Daoy (cell line): ENCODE measurements at regions not wholly inside any gene's neighbourhood (a gene's known extent, or its start where the extent isn't known, plus 50 kb on each side); places are given as distances from the start of the nearest gene placed in this dataset.
"Not testable (repeated sequence)": the region's sequence is repeated elsewhere in the genome, so short reads cannot be mapped to it uniquely, and the experiment has no call there.

Experiments used
- DNase-seq: peaks from one replicate; pipeline ENCODE4 v3.0.0-alpha.2; 2015; ENCODE audit warnings: low read depth

DNA sequence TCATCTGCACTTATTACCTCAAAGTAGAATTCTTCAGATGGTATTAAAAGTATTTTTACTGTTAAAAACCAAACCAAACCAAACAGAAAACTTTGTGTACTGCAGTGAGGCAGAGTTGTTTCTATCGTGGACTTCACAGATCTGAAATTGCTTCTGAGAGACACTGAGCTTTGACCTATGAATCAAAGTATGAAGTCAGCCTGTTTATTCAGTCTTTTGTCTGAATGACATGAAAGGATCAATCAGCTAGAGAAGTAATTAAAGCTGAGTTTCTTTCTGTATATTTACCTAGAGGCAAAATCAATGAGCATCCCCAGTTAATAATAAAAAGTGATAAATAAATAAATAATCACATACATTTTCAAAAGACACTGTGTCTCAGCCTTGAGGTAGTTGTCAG is 2121.0 kb downstream of the PCDH7 start:
- no peak for DNase-seq

DNA sequence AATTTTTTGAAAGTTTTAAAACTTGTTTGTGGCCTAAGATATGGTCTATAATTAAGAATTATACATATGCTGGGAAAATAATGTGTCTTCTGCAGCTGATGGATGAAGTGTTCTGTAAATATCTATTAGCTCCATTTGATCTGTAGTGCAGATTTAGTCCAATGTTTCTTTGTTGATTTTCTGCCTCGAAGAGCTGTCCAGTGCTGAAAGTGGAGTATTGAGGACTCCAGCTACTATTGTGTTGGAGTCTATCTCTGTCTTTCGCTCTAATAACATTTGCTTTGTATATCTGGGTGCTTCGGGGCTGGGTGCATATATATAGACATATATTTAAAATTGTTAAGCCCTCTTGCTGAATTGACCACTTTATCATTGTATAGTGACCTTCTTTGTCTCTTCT is 2127.3 kb downstream of the PCDH7 start:
- no peak for DNase-seq

DNA sequence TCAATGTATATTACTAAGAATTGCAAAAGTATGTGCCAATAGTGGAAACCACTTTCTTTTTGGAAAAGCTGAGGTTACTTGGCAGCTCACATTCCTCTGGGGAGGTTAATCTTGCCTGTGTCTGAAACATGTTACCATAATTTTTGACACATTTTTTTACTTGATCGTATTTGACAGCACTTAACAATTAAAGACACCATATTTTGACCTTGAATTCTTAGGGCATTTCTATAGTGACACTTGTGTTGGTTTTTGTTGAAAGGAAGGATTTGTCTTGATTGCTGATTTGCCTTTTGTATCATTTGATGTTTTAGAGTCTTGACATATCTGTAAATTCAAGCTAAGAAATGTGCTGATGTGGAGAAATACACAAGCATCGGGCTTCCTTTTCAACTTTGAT is 2135.5 kb downstream of the PCDH7 start:
- no peak for DNase-seq

DNA sequence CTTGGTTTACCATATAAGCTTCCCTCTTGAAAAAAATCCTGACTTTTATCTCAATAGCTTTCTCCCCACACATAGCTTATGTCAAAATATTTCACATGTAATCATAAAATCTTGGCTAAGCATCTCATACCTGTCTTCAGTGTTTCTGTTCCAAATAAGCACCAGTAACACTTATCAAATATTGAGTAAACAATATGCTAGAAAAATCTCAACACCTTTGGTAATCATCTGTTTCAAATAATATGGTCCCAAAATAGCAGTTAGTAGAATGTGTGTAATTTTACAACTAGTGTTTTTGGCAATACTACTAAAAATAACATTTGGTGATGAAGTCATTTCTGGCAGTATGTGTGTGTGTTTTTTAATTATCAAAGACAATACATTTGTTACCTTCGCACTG is 2138.2 kb downstream of the PCDH7 start:
- DNase-seq, result no peak

DNA sequence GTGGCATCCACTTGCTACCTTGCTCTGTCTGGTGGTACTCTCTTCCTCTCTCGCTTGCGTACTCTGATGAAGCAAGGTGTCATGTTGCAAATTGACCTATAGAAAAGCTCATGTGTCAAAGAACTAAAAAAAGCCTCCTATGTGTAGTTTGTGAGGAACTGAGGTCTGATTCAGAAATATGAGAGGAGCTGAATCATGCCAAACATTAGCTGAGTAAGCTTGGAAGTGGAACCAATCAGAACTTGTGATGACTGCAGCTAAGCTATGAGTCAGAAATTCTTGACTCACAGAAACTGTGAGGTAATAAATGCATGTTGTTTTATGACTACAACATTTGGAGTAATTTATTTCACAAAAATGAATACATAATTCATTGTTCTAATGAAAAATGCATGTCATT is 2138.8 kb downstream of the PCDH7 start:
- no peak for DNase-seq

DNA sequence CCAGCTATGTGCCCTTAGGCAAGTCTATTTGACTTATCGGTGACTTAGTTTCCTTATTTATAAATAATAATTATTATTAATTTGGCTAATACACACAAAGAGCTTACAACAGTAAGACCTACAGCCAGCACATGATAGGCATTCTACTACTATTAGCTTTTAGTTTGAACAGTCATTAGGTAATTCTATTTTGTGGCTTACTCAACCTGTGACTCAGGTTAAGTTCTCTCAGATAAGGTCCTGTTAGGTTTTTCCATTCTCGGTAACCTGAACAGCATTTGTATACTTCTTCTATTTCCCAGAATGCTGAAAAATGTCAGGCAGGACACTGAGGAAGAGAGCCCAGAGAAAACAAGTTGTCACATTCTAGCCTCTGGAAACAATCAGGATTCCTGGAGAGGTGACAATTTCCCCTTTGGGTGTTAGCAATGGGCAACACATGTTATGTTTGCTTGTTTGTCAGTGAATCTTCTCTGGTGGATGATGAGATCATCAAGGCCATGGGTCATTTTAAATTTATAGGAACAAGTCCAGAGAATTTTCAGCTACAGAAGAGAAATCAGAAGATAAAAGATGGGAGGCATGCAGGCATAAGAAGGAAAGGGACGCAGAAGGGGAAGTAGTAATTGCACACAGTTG is 2144.7 kb downstream of the PCDH7 start:
- DNase-seq, result no peak

DNA sequence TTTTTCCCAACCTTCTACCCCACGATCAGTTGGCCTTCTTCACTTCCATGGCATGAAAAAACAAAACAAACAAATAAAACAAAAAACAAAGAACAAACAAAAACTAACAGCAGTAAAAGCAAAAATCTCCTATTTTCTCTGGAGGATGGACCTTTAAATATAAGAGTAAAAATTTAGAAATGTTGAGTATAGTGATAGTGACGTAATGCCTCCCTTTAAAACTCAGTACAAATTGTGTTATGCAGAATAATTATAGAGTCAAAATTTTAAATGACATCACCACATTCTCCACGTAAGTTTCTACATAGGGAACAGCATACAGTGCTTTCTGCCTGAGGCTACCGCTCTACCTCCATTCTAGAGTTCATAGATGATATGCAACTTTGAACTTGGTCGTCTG is 2156.4 kb downstream of the PCDH7 start:
- no peak for DNase-seq

DNA sequence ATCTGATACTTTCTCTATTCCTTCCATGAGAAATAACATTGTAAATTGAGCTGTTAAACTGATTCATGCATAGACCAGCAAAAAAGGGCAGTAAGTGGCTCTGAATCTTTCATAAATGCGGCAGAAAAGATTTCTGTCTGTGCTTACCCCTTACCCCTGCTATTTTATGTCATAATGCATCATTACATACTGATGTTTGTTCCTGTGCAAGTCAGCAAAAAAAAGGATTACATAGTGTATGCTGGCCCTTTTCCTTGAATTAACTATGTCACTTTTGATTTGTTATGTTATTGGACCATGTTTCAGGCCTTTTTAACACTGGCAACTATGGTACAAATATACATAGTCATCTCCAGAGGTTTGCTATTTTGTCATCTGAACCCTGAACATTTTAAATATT is 2159.7 kb downstream of the PCDH7 start:
- DNase-seq, result no peak

DNA sequence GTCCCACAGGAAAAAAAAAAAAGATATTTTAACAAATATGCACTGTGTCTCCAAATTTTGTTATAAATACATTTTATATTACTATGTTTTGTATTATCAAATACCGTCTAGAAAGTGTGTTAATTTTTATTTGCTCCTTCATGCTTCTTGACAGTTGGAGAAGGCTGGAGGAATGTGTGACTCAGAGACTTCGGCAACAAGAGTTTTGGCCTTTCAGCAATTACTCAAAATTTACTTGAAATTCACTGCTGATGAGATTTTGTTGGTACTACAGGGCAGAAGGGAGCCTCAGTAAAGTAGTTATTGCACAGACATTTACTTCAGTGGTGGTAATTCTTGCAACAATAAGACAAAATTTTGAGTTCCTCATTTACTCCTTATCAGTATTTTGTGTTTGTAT is 2164.0 kb downstream of the PCDH7 start:
- no peak for DNase-seq

DNA sequence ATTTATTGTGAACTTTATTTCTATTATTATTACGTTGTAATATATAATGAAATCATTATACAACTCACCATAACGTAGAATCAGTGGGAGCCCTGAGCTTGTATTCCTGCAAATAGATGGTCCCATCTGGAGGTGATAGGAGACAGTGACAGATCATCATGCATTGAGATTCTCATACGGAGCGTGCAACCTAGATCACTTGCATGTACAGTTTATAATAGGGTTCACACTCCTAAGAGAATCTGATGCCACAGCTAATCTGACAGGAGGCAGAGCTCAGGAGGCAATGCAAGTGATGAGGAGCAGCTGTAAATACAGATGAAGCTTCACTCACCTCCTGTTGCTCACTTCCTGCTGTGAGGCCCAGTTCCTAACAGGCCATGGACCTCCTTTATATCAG is 2170.2 kb downstream of the PCDH7 start:
- no peak for DNase-seq

DNA sequence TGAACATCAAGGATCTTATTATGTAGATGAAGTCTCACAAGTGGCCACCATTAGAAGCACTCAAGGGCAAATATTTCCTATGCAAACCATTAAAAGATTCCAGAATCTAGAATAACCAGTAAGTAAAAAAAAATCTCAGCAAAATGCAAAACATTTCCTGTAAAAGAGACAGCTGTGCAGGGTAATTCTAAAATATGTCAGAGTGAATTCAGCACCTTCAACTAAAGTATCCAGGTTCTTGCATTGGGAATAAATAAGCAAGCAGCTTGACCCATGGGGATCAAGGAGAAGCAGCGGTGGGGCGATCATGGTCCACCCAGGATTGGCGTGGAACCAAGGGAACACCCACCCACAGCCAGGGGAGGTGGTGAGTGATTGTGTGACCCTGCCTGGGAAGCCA is 2188.9 kb downstream of the PCDH7 start:
- no peak for DNase-seq

DNA sequence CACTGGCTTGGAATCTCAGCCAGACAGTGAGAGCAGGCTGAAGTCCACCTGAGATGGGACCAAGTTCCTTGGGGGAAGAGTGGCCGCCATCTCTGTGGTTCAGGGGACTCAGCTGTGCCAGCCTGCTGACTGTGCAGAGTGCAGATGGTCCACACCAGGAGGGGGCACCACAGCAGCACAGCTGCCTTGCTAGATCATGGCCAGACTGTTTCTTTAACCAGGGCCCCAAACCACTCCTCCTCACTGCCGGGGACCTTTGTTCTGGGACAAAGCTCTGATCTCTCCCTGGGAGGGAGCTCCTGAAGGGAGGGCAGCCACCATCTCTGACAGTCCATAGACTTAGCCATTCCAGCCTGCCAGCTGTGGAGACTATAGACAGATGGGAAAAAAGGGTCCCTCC is 2189.6 kb downstream of the PCDH7 start:
- no peak for DNase-seq

DNA sequence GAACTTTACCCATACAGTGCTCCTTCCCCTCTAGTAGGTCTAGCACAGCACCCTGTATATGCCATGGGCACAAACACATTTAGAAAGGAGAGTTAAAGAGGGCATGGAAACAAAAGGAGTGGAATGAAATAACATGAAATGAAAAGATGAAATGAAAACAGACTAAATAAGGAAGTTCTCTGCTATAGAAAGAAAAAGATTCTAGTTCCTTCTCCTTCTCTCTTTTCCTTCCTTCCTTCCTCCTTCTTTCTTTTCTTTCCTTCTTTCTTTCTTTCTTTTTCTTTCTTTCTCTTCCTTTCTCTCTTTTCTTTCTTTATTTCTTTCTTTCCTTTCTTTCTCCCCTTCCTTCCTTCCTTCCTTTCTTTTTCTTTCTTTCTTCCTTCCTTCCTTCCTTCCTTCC is 2197.4 kb downstream of the PCDH7 start:
- DNase-seq, result no peak

DNA sequence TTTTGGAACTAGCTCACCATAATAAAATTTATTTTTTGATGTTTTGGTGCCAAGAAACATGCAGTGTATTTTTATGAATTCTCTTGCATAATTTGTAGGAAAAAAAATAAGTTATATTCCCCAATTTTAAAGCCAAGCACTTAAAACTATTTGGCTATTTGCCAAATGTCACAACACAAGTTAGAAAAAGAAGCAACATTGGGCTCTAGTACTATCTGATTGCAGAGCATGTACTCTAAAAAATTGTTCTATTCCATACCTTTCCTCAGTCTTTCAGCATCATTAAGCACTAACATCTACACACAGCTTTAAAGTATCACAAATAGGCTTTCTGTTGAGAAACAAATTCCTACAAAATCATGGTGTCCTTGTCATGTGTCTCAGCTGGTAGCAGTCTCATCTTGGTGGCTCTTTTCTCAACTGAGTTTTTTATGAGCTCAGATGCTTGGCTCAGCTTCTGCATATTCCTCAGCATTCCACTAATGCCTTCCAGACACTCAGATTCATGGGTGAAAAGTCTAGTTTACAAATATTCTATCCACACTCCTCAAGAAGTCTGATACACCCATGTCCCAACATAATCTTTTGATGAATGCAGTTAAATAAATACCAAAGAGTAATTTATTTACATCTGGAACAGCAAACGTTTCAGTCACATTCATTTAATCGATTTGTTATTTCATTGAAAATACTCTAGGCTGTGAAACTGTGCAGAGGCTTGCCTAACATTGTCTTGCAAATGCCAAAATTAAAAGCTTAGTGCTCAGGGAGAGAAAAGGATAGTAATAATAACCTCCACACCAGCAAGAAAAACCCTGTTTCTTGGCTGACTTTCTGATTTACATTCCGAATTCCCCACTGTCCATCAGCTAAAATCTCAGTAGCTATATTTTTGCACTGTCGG is 2209.9 kb downstream of the PCDH7 start:
- no peak for DNase-seq

DNA sequence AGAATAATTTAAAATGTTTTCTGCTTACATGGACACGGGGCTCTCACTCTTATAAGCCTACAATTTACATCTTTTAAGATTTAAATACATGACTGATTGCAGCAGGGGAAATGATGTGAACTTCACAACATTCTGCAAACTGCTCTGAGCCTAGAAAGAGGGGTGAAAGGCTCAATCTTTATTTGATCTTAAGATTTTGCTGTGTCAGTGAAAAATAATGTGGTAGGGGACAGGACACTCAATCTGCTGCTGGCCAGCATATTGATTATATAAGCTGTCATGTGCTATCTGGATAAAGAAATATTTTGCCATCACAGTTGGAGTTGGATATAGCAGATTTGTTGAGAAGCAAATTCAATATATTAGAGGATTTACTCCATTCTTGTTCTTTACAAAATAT is 2210.5 kb downstream of the PCDH7 start:
- no peak for DNase-seq

DNA sequence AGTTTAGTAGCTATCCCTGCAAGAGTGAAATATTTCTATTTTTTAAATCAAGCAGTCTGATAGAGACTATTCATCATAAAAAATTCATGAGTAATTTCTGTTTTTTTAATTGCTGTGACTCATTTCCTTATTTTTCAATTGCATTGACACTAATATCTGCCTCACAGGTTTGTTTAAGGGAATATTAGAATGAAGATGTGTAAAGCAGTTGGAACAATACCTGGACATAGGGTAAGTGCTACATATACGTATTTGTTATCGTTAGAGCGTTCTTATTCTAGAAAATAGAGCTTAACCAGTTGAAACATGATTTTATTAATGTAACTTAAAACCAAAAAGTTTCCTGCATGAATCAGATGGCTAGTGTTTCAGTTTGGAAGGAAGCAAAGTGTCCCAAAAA is 2211.3 kb downstream of the PCDH7 start:
- no peak for DNase-seq

DNA sequence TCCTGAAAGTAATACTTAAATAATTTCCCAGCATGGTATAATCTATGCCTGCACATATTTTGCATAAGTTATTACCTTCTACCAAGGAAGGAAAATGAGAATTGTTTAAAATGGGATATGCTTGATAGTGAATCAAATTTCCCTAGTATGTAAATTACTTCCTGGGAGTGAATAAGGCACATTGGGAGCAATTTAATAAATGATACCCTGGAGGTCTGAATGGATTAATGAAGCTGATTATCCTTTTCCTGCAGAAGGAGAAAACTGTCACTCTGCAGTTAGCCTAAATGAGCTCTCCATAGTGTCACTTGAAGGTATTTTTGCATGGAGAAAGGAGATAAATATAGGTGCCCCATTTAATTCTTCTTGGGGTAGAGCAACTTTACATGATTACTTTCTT is 2212.0 kb downstream of the PCDH7 start:
- DNase-seq, result no peak

DNA sequence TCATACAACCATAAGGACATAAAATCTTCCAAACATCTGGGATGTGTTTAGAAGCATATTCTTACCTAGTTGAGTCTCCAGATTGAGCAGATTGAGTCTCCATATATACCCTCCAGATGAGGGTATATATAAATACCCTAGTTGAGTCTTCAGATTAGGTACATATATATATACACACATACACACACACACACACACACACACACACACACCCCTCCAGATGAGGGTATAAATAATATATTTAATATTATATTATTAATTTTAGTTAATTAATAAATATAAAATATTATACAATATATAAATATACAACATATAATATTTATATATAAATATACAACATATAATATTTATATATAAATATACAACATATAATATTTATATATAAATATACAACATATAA is 2219.1 kb downstream of the PCDH7 start:
- not testable (repeated sequence) for DNase-seq

DNA sequence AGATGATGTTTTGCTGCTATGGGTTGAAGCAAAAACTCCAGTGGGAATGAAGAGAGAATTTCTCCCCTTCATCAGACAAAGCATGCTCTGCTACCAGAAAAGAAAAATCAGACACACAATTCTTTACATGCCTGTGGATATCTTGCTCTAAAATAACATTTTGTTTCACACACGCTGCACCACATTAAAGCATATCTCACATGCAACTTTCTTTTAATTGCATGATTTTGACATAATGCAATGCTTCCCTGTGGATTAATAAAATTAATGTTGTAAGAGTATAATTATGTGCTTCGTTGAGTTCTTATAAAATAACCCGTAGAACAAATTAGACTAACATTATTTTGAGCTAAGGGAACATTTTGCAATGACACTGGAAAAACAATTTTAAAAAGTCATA is 2230.7 kb downstream of the PCDH7 start:
- DNase-seq, result no peak

DNA sequence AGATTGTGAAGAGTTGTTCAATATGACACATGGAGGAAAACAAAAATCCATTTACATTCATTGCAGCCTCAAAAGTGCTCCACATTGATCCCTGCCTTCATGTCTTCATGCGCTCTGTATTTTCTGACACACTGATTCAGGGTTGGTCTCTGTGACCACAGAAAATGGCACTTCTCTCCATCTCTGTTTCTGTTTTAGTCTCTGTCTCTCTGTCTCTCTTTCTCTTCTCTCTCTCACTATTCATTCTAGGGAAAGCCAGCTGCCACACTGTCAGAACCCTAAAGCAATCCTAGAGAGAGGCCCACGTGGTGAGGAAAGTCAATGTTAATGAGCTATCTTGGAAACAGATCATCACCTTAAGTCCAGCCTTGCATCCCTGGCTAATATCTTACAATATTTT is 2238.4 kb downstream of the PCDH7 start:
- DNase-seq, result no peak

DNA sequence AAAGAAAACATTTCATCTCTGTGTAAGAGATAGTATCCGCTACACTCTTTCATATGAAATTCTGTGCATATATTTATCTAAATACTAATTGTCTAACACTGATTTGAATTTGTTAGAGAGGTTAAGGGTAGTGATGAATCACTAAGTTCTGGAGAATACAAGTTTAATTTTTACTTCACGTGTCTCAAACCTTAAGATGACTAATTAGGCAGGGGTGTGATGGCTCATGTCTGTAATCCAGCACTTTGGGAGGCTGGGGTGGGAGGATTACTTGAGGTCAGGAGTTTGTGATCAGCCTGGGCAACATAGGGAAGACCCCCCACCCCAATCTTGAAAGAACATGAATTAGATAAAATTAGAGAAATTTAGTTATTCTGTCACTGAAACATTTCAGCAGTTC is 2241.9 kb downstream of the PCDH7 start:
- no peak for DNase-seq

DNA sequence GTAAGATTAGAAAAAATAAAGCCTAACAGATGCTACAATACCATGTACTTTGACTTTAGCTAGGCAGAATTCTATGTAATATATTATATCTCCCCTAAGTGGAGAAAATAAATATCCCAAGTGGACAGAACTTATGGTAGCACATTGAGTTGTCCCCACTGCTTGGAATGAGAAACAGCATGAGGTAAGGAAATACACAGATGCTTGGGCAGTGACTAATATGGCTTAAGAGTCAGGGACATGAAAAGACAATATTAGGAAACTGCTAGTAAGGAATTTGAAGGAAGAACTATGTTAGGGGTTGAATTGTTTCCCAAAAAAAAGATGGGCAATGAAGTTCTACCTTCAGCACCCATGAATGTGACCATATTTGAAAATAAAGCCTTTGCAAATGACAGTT is 2265.1 kb downstream of the PCDH7 start:
- no peak for DNase-seq

DNA sequence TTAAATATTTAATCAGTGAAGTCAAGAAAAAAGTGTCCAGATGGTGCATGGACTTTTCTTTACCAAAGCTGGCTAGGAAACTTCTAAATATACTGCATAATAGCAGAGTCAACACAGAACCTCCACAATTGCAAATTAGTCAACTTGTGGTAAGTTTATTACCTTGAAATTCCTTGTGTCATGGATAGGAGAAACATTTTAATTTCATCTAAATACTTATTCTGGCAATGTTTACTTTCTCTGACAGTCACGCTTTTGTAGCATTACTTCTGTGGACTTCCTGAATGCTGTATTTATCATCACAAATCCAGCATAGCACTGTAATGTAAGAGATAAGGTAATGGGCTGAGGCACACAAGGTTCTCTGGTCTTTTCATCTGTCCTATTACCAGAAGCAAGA is 2266.1 kb downstream of the PCDH7 start:
- no peak for DNase-seq

DNA sequence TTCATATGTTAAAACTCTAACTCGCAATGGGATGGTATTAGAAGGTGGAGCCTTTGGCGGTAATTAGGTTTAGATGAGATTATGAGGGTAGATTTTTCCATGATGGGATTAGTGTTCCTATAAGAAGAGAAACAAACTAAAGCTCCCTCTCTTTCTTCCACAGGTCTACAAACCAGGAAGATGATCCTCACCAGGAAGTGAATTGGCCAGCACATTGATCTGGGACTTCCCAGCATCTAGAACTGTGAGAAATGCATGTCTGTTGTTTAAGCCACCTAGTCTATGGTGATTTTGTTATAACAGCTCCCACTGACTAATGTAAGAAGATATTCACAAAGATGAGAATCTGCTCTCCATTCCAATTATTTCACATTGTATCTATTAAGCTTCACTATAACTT is 2266.9 kb downstream of the PCDH7 start:
- no peak for DNase-seq
